GM21447 (cell line): ENCODE measurements at regions not wholly inside any gene's neighbourhood (a gene's known extent, or its start where the extent isn't known, plus 50 kb on each side); places are given as distances from the start of the nearest gene placed in this dataset.

Source experiments
- ATAC-seq: cut with Tn5 transposase; IDR thresholded peaks from one replicate; pipeline ENCODE4 v1.9.1; 2021; ENCODE audit not compliant: unreplicated experiment

- no peak for ATAC-seq
Measured at GRCh38 chr1:200319148-200319547, 90.7 kb downstream of the ZNF281 start.

DNA sequence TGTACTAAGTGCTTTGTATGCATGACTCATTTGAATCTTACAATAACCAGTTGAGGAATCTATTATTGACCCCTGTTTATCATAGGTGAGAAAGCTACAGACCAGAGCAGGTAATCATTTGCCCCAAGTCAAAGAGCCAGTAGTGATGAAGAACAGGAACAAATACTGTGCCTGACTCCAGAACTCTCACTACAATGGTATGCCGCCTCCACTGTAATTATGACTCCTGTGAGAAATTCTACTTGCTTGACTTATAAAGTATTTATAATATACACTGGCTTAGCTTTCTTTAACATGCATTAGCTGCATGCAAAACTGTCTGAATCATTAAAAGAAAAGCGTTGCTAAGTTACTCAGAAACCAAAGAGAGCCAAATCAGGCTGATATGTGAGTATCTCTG lies 92.6 kb downstream of the ZNF281 start:
- ATAC-seq, result no peak

GRCh38 chr1:200316148-200316803 lies 93.6 kb downstream of the ZNF281 start:
- no peak for ATAC-seq

DNA sequence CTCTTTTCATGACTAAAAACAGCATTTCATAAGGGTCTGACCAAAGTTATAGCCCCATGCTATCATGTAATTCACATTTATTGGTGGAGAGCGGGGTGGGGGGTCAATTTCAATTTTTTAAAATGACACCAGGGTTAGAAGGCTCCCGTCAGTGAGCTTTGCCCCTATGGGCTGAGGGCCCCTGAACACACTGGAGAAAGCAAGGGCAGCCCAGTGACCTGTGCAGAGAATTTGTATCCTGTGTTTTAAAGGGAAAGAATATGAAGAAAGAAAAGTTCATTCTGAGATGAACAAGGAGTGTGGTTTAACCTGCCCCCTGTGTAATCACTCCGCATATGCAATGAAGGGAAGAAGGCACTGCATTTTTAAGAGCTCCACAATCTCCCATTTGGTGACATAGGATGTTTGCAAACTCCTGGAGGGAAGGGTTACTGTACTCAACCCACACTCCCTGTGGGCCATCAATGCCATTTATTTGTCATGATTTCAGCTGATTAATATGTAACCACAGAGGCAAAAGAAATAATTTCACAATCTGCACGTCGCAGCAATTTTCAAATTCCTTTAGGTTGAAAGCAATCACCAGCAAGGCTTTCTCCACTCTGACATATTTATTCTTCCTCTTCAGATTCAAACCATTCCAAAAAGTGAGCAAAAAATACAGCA lies 95.6 kb downstream of the ZNF281 start:
- ATAC-seq, result no peak

GRCh38 chr1:200311256-200311655 lies 98.6 kb downstream of the ZNF281 start:
- ATAC-seq, result no peak

DNA sequence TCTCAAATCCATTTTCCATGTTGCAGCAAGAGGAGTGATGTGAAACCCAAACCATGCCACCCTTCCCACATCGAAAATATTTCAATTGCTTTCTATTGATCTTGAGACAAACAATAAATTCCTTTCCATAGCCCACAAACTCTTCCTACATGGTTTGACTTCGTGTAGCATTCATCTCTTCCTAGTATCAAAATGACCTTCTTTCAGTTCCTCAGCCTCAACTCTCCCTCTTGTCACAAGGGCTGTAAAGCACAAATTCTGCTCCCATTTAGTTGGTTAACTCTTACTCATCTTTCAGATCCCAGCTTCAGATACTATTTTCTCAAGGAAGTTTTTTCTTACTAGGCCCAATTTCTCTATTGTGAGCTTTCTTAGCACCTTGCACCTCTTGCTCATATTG lies 99.0 kb downstream of the ZNF281 start:
- ATAC-seq, result no peak

DNA sequence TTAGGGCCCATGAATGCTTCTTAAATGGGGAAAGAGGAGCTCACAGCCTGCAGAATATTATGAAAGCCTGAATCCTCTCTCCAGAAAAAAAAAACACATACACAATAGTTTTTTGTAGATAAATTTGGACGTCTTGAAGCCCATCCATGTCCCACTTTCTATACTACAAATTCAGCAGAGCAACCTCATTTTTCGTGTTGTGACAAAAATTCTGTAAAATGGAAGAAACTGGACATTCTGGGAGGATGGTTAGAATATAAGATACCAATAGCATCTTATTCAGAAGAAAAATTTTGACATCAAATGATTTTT lies 102.1 kb downstream of the ZNF281 start:
- ATAC-seq, result no peak

- ATAC-seq, result peak; percentile 50
Measured at GRCh38 chr1:200306944-200307754, 102.7 kb downstream of the ZNF281 start.

- ATAC-seq, result no peak
Measured at GRCh38 chr1:200305806-200306205, 104.0 kb downstream of the ZNF281 start.

- ATAC-seq, result no peak
Measured at GRCh38 chr1:200304171-200304570, 105.7 kb downstream of the ZNF281 start.

DNA sequence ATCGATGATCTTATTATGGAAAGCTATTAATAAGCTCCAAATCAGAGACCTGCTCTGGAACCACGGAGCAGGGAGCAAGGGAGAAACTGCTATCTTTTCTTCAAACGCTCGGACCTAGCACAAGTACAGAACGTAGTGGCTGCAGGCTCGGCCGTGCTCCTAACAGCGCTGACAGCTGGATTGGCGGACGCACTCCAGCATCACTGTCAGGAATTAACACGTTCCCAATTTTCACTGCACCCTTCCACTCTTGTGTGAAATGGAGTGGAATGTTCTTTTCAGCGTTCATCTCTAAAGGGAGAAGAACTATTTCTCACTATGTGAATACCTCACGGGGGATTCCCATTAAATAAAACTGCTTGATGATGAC lies 106.9 kb downstream of the ZNF281 start:
- ATAC-seq, result no peak

DNA sequence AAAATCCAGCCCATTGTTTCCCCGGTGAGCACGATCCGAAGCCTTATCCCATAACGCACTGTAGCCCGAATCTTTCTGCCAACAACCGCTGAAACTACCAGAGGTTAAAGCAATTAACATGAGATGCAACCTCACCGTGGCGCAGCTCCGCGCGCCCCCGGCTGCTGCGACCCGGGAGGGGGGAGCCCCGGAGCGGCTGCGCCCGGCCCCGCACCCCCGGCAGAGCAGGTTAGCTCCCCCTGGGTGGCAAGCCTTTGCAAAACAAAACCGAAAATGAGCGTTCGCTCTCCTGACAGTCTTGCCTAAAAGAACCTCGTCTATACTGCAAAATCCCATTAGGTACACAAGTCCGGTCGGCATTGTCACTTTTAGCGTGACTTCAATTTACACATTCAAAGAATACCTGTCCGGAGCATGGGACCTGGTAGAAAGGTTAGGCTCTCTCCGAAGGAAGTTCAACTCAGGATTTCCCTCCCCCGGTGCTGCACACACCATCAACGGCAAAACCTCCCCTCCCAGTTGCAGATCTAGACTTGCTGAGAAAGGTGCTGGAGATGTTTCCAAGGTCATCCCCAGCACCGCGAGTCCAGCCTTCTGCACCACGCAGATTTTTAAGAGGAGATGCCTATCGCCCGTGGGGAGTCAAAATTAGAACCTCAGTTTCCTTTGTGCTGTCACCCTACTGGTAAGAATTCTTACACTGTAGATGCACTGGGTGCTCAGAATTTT lies 107.5 kb downstream of the ZNF281 start:
- peak; percentile 59 for ATAC-seq

- ATAC-seq, result no peak
Measured at GRCh38 chr1:200301152-200301551, 108.7 kb downstream of the ZNF281 start.

DNA sequence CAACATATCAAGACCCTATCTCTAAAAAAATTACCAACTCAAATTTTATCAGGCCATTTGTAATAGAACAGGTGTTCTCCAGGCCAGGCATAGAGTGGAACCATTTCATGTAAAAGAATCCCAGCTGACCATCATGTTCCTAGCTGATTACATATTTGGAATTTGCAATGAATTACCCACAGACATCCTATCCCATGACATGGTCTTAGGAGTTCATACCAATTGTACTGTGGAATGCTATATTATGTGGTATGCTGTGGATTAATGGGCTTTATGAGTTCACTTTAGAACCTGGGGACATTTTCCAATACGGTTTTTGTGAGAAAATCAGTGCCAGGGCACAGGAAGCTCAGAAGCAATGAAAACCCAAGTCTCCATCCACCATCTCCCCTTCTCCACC lies 110.3 kb downstream of the ZNF281 start:
- no peak for ATAC-seq

GRCh38 chr1:200298242-200298641 lies 111.6 kb downstream of the ZNF281 start:
- no peak for ATAC-seq

- ATAC-seq, result no peak
Measured at GRCh38 chr1:200296091-200296661, 113.7 kb downstream of the ZNF281 start.

DNA sequence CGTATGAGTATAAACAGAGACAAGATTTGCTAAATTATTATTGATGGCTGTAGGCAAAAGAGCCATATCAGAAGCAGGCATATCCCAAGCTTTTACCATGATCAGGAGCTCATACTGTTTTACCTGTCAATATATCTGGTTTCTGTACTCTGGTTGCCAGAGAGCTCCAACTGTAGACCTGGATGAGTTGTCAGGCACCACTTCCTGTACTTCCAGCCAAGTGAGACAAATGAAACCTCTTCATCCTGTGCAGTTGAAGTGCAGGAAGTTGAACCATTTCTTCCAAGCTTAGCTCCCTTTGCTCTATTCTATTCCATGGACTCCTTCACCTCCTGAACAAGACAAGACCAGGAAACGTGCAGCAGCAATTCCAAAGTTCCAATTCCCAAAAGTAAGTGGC lies 115.6 kb downstream of the ZNF281 start:
- ATAC-seq, result no peak

DNA sequence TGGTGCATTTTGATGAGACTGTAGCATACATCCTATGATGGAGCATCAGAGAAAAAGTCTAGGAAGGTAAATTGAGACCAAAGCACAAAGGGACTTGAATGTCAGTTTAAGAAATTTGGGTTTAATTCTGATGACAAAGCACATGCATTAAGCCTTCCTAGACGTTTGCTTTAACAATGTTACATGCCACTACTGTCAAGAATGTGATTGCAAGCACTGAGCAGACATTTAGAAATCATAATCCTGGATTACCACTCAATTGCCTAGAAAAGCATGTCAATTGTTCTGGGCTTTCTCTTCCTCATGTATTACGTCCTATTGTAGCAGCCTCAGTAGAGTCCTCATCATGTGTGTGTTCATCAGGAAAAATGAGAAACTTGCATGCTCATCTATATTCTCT lies 117.1 kb downstream of the ZNF281 start:
- no peak for ATAC-seq

- no peak for ATAC-seq
Measured at GRCh38 chr1:200291106-200291505, 118.7 kb downstream of the ZNF281 start.

DNA sequence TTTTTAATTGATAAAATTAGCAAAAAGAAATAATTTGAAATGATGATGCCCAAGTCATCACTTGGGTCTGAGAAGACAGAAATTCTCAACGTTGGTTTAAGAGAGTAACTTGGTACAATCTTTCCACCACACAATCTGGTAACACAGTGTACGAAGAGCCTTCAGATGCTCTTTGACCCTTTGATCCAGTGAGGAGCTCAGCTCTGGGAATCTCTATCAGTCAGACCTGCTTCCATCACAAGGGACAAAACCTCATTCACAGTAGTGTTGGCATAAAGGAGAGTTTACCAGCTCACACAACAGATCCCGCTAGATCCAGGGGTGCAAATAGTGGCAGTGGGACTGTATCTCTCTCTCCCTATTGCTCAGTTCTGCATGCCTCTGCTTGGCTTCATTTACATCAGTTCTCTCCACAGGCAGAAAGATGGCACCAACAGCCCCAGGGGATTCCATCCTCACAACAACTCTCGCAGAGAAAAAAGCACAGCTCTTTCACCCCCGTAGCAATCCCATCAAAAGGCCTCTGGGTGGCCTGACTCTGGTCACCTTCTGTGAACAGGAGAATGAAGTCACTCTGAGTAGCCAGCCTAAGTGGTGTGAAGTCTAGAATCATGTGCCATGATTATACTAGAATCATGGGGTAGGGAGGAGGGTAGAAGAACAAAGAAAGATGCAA lies 119.7 kb downstream of the ZNF281 start:
- no peak for ATAC-seq

DNA sequence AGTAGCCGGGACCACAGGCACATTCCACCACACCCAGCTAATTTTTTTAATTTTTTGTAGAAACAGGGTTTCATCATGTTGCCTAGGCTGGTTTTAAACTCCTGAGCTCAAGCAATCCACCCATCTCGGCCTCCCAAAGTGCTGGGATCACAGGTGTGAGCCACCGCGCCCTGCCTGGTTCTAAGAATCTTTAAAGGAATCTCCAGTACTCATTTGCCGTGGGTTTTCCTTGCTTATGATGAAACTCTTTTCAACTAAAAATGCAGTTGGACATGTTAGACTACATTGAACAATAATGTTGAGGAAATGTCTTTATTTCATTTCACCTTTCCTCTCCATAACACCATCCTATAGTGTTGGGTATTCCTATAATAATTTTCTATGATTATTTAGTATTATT lies 121.6 kb downstream of the ZNF281 start:
- ATAC-seq, result no peak
